ENCODE measurements at regions not wholly inside any gene's neighbourhood (a gene's known extent, or its start where the extent isn't known, plus 50 kb on each side); places are given as distances from the start of the nearest gene placed in this dataset.

DNA sequence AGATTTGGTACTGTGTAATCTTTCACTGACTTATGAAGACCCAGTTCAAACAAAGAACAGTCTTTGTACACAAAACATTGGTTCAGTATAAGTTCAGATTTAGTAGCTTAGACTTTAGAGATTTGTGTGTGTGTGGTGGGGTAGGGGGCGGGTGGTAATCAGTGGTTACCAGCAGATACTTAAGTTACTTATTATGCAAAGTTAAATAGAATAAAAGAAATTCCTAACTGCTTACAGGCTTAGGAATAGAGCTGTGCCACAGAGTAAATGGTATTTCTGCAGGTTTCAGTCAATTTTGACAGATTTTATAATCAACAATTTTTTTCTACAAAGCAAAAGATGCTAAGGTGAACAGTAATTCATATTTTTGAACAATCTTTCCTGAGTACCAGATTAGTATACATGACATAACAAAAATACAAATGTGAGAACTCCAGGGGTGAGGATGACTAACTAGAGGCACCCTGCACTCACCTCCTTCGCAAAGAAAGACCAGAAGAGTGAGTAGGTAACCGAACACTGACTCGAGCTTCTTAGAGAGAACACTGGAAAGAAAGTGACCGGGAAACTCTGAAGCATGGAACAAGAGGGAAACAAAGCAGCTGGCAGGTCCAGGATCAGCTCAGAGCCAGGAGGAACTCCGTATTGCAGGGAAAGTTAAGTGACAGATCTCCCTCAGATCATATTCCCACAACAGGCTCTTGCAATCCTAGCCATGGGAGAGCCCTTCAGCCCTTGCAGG is 560.6 kb downstream of the COL12A1 start:
- TF ChIP-seq, protein P1, sequence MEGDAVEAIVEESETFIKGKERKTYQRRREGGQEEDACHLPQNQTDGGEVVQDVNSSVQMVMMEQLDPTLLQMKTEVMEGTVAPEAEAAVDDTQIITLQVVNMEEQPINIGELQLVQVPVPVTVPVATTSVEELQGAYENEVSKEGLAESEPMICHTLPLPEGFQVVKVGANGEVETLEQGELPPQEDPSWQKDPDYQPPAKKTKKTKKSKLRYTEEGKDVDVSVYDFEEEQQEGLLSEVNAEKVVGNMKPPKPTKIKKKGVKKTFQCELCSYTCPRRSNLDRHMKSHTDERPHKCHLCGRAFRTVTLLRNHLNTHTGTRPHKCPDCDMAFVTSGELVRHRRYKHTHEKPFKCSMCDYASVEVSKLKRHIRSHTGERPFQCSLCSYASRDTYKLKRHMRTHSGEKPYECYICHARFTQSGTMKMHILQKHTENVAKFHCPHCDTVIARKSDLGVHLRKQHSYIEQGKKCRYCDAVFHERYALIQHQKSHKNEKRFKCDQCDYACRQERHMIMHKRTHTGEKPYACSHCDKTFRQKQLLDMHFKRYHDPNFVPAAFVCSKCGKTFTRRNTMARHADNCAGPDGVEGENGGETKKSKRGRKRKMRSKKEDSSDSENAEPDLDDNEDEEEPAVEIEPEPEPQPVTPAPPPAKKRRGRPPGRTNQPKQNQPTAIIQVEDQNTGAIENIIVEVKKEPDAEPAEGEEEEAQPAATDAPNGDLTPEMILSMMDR (IDR thresholded peaks at IDR 0.05), result no peak
- TF ChIP-seq POLR2A (IDR thresholded peaks at IDR 0.05), result no peak

All from stomach (tissue), 4 donors.